IMR-90 (cell line): ENCODE measurements at regions not wholly inside any gene's neighbourhood (a gene's known extent, or its start where the extent isn't known, plus 50 kb on each side); places are given as distances from the start of the nearest gene placed in this dataset.

Source experiments
- ATAC-seq: fragments of 200-7000 bp; cut with Tn5 transposase; 2 replicates; pipeline ENCODE4 v1.9.1; 2020; ENCODE audit warnings: low read depth, mild to moderate bottlenecking, moderate library complexity
- BruUV-seq: library from RNA; stranded (reverse); fragments of 400-500 nt; replicated peaks from 2 replicates; lab custom pipeline; 2021; lab: Mats Ljungman, UMichigan
- CTCF ChIA-PET: fragments of 300-600 bp; formaldehyde crosslinking; extraction: SDS; loops from one replicate; lab custom pipeline; 2021; ENCODE audit warnings: antibody characterized with exemption; lab: Yijun Ruan, JAX
- POLR2A ChIA-PET: fragments of 300-600 bp; sonication (Branson Sonifier 250); formaldehyde crosslinking; loops from one replicate; lab custom pipeline; 2022; ENCODE audit warnings: antibody characterized with exemption; ENCODE audit not compliant: unreplicated experiment; lab: Charles Lee
- DNase-seq: peaks from one replicate; pipeline ENCODE4 v3.0.0; 2013
- H2AFZ ChIP-seq: replicated peaks from 2 replicates; pipeline ENCODE3; 2013; ENCODE audit warnings: low read length, mild to moderate bottlenecking; ENCODE audit not compliant: poor library complexity
- H2AK5ac ChIP-seq: 2 replicates; pipeline ENCODE4 v1.6.1; 2013; ENCODE audit warnings: low read depth, low read length, inconsistent platforms
- H2AK9ac ChIP-seq: replicated peaks from 2 replicates; pipeline ENCODE3; 2013; ENCODE audit warnings: mild to moderate bottlenecking, low read depth, low read length, moderate library complexity; ENCODE audit not compliant: poor library complexity
- H2BK120ac ChIP-seq: 2 replicates; pipeline ENCODE4 v1.6.1; 2013; ENCODE audit warnings: low read depth, low read length, inconsistent platforms
- H2BK15ac ChIP-seq: 3 replicates; pipeline ENCODE4 v1.6.1; 2013; ENCODE audit warnings: low read depth, low read length, inconsistent platforms
- H2BK20ac ChIP-seq: 2 replicates; pipeline ENCODE4 v1.6.1; 2013; ENCODE audit warnings: low read depth, mild to moderate bottlenecking, inconsistent platforms, low read length, moderate library complexity
- H2BK5ac ChIP-seq: 2 replicates; pipeline ENCODE4 v1.6.1; 2013; ENCODE audit warnings: mild to moderate bottlenecking, low read depth, low read length, inconsistent platforms; ENCODE audit not compliant: poor library complexity, severe bottlenecking
- H3K14ac ChIP-seq: replicated peaks from 2 replicates; pipeline ENCODE4 v1.6.1; 2013; ENCODE audit warnings: low read depth, low read length, inconsistent platforms
- H3K18ac ChIP-seq: 2 replicates; pipeline ENCODE4 v1.6.1; 2013; ENCODE audit warnings: low read depth, low read length, control low read depth
- H3K23ac ChIP-seq: 2 replicates; pipeline ENCODE4 v1.6.1; 2013; ENCODE audit warnings: low read depth, low read length, inconsistent platforms
- H3K27ac ChIP-seq: 2 replicates; pipeline ENCODE4 v1.5.1; 2013; ENCODE audit warnings: mild to moderate bottlenecking, control low read depth, low read length; ENCODE audit not compliant: insufficient read depth
- H3K27me3 ChIP-seq: 2 replicates; pipeline ENCODE4 v1.6.1; 2013; ENCODE audit warnings: low read length; ENCODE audit not compliant: control insufficient read depth, insufficient read depth
- H3K36me3 ChIP-seq: 2 replicates; pipeline ENCODE4 v1.6.1; 2013; ENCODE audit warnings: low read length, mixed read lengths; ENCODE audit not compliant: control insufficient read depth, insufficient read depth
- H3K4ac ChIP-seq: 2 replicates; pipeline ENCODE4 v1.6.1; 2013; ENCODE audit warnings: low read depth, low read length, inconsistent platforms
- H3K4me1 ChIP-seq: 2 replicates; pipeline ENCODE4 v1.6.1; 2013; ENCODE audit warnings: low read length, mixed read lengths; ENCODE audit not compliant: control insufficient read depth, insufficient read depth
- H3K4me2 ChIP-seq: 2 replicates; pipeline ENCODE4 v1.6.1; 2013; ENCODE audit warnings: low read depth, mild to moderate bottlenecking, control low read depth, low read length, moderate library complexity
- H3K4me3 ChIP-seq: 2 replicates; pipeline ENCODE4 v1.5.1; 2013; ENCODE audit warnings: low read depth, mild to moderate bottlenecking, control low read depth, low read length, moderate library complexity; ENCODE audit not compliant: insufficient read depth
- H3K56ac ChIP-seq: 2 replicates; pipeline ENCODE4 v1.6.1; 2013; ENCODE audit warnings: low read length, inconsistent platforms; ENCODE audit not compliant: insufficient read depth; ENCODE audit errors: extremely low read depth
- H3K79me1 ChIP-seq, 2 experiments: 2 replicates each; pipeline ENCODE4 v1.6.1; 2013; ENCODE audit warnings: low read length in 2 of 2, inconsistent platforms in 1 of 2, low read depth in 1 of 2
- H3K9ac ChIP-seq: 2 replicates; pipeline ENCODE4 v1.6.1; 2013; ENCODE audit warnings: low read depth, low read length, control low read depth
- H3K9me1 ChIP-seq: 2 replicates; pipeline ENCODE4 v1.6.1; 2013; ENCODE audit warnings: low read length, inconsistent platforms; ENCODE audit not compliant: insufficient read depth
- H3K9me3 ChIP-seq: 2 replicates; pipeline ENCODE4 v1.6.1; 2013; ENCODE audit warnings: low read length; ENCODE audit not compliant: control insufficient read depth, insufficient read depth
- H4K20me1 ChIP-seq: 2 replicates; pipeline ENCODE4 v1.6.1; 2013; ENCODE audit warnings: low read length, inconsistent platforms; ENCODE audit not compliant: insufficient read depth
- H4K5ac ChIP-seq: 2 replicates; pipeline ENCODE4 v1.6.1; 2013; ENCODE audit warnings: mild to moderate bottlenecking, low read depth, low read length, control low read depth
- H4K8ac ChIP-seq, 2 experiments: 2 replicates each; pipeline ENCODE4 v1.6.1; 2013; ENCODE audit warnings: low read depth in 2 of 2, low read length in 2 of 2, control low read depth in 1 of 2, inconsistent platforms in 1 of 2
- H4K91ac ChIP-seq: 2 replicates; pipeline ENCODE4 v1.6.1; 2013; ENCODE audit warnings: low read depth, low read length, inconsistent platforms; ENCODE audit not compliant: insufficient read depth
- CEBPB ChIP-seq: IDR thresholded peaks from 2 replicates; pipeline ENCODE4 v1.6.1; 2012; ENCODE audit warnings: low read depth, low read length, improper control_type of control experiment
- CHD1 ChIP-seq: IDR thresholded peaks from 2 replicates; pipeline ENCODE4 v1.6.1; 2012; ENCODE audit warnings: low read depth, low read length, improper control_type of control experiment
- CTCF ChIP-seq: conservative IDR thresholded peaks from 2 replicates; pipeline ENCODE4 v1.5.1; 2012; ENCODE audit warnings: mild to moderate bottlenecking, low read depth, low read length, improper control_type of control experiment
- RAD21 ChIP-seq: IDR thresholded peaks from 2 replicates; pipeline ENCODE4 v1.6.1; 2012; ENCODE audit warnings: low read length, improper control_type of control experiment
- RCOR1 ChIP-seq: IDR thresholded peaks from 2 replicates; pipeline ENCODE4 v1.6.1; 2012; ENCODE audit warnings: mild to moderate bottlenecking, low read length, improper control_type of control experiment; ENCODE audit not compliant: insufficient replicate concordance
- RFX5 ChIP-seq: IDR thresholded peaks from 2 replicates; pipeline ENCODE4 v1.8.0; 2012; ENCODE audit warnings: low read depth, mild to moderate bottlenecking, low read length, moderate library complexity
- WGBS, 2 experiments: methylation state at CpG; one replicate each; pipeline versions ENCODE4 v1.1.5 to v1.1.7; 2013; ENCODE audit warnings: missing lambda C conversion rate in 2 of 2; ENCODE audit not compliant: insufficient read length in 1 of 2; ENCODE audit errors: extremely low coverage in 2 of 2; 5-methylcytosine and 5-hydroxymethylcytosine counted together
- dilution Hi-C: fragments of 300-500 bp; cut with HindIII; formaldehyde crosslinking; loops from one replicate; pipeline ENCODE4 v1.14.3; 2018; ENCODE audit warnings: low sequenced_read_pairs; ENCODE audit not compliant: unreplicated experiment
- in situ Hi-C: fragments of 300-500 bp; cut with MboI; formaldehyde crosslinking; loops from 3 replicates; pipeline ENCODE4 v1.14.3; 2019; ENCODE audit warnings: low sequenced_read_pairs, inconsistent platforms, mixed read lengths
- intact Hi-C: fragments of 100-400 bp; cut with micrococcal nuclease; formaldehyde crosslinking; loops from 2 replicates; pipeline ENCODE4 v1.10.0; 2022
- TF ChIP-seq, protein P1 (sequence below): fragments of 150-350 bp; IDR thresholded peaks from 2 replicates; pipeline ENCODE4 v1.6.1; 2016; ENCODE audit warnings: low read depth, mild to moderate bottlenecking, low read length, moderate library complexity, borderline replicate concordance

DNA sequence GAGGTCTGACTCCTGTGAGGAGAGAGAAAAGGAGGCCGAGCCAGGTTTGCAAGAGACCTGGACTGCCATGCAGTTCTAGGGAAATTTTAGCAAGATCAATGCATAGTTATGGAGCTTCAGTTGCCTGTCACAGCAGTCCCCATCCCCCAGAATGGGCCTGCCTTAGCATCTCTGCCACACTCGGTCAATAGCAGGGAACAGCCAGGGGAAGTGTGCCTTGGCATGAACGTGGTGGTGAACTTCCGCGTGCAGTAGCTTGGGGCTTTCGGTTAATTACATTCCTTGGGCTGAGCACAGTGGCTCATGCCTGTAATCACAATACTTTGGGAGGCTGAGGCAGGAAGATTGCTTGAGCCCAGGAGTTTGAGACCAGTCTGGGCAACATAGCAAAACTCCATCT is 157.8 kb downstream of the TLE1 start:
- Histone ChIP-seq H3K56ac (no peak overlapping the region), H3K4me1 (peaks cover 2% of the 10 kb centered on the region; the same call in 1 of the 2 replicates), H4K91ac (no peak overlapping the region), H3K9ac (no peak overlapping the region), H3K79me1 (no peaks in the 10 kb centered on the region), H2BK120ac (no peak overlapping the region), H2BK15ac (no peak overlapping the region), H3K9me1 (peaks cover 3% of the 10 kb centered on the region; the same call in 1 of the 2 replicates), H4K20me1 (no peaks in the 10 kb centered on the region), H2BK20ac (no peak overlapping the region), H3K4me2 (no peak overlapping the region), H3K4ac (no peak overlapping the region), H3K18ac (no peak overlapping the region), H2AK5ac (no peak overlapping the region), H4K8ac (no peak overlapping the region), H3K4me3 (no peak overlapping the region), H3K23ac (no peak overlapping the region), H3K14ac (no peak overlapping the region), H3K36me3 (no peaks in the 10 kb centered on the region), H3K9me3 (no peaks in the 10 kb centered on the region), H4K5ac (no peak overlapping the region), H2AFZ (no peak overlapping the region), H3K27ac (no peak overlapping the region), H2BK5ac (no peak overlapping the region), H3K27me3 (no peaks in the 10 kb centered on the region), H2AK9ac (no peak overlapping the region)
- intact Hi-C loops (no loop called here), dilution Hi-C loops (no loop called here), in situ Hi-C loops (loop anchor here (25.0 kb wide), 1 partner anchor 1081 kb away; no protein-coding TSS in a partner anchor)
- WGBS, 2 experiments, result 100% methylated on average over 4 of the region's 6 CpGs; no CpG with 5 or more reads in 1 of the 2 experiments
- DNase-seq (no peak), ATAC-seq (no peak)
- ChIA-PET CTCF (interaction anchor here (0.6 kb wide), 1 partner anchor 363 kb away, joined by 8 read pairs; no protein-coding TSS in a partner anchor), POLR2A (interaction anchor here (0.5 kb wide), 1 partner anchor 84 kb away, joined by 6 read pairs; no protein-coding TSS in a partner anchor)
- BruUV-seq, result no TSS peak
- TF ChIP-seq CTCF (no peak), RFX5 (no peak), RCOR1 (no peak), CEBPB (no peak), RAD21 (no peak), CHD1 (no peak)
- TF ChIP-seq, protein P1, sequence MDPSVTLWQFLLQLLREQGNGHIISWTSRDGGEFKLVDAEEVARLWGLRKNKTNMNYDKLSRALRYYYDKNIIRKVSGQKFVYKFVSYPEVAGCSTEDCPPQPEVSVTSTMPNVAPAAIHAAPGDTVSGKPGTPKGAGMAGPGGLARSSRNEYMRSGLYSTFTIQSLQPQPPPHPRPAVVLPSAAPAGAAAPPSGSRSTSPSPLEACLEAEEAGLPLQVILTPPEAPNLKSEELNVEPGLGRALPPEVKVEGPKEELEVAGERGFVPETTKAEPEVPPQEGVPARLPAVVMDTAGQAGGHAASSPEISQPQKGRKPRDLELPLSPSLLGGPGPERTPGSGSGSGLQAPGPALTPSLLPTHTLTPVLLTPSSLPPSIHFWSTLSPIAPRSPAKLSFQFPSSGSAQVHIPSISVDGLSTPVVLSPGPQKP, result no peak
